ENCODE measurements at regions not wholly inside any gene's neighbourhood (a gene's known extent, or its start where the extent isn't known, plus 50 kb on each side); places are given as distances from the start of the nearest gene placed in this dataset.
"Not testable (repeated sequence)": the region's sequence is repeated elsewhere in the genome, so short reads cannot be mapped to it uniquely, and the experiment has no call there.

- no peak for DNase-seq (ENCODE audit: low read depth)
- Histone ChIP-seq H3K36me3 (ENCODE audit: control insufficient read depth, insufficient read depth, low read length) (no peaks in the 10 kb centered on the region), H3K27me3 (ENCODE audit: control insufficient read depth, insufficient read depth, low read length) (no peaks in the 10 kb centered on the region), H3K4me3 (ENCODE audit: low read depth, low read length) (no peak overlapping the region)
- TF ChIP-seq CTCF (IDR thresholded peaks at IDR 0.05; ENCODE audit: insufficient read depth, low read length, poor library complexity, severe bottlenecking) = no peak
Measured at GRCh38 chr3:137694836-137695235, 69.3 kb upstream of the SOX14 start.

- DNase-seq (ENCODE audit: low read depth) = no peak
- H3K4me3 ChIP-seq (ENCODE audit: low read depth, low read length) = no peak overlapping the region
- no peaks in the 10 kb centered on the region for H3K27me3 ChIP-seq (ENCODE audit: control insufficient read depth, insufficient read depth, low read length)
- no peaks in the 10 kb centered on the region for H3K36me3 ChIP-seq (ENCODE audit: control insufficient read depth, insufficient read depth, low read length)
- no peak for TF ChIP-seq CTCF (IDR thresholded peaks at IDR 0.05; ENCODE audit: insufficient read depth, low read length, poor library complexity, severe bottlenecking)
Measured at GRCh38 chr3:137695351-137695750, 68.8 kb upstream of the SOX14 start.

GRCh38 chr3:137709011-137709601, 55.0 kb upstream of the SOX14 start:
- DNase-seq (ENCODE audit: low read depth) = no peak
- Histone ChIP-seq H3K36me3 (ENCODE audit: control insufficient read depth, insufficient read depth, low read length) (no peaks in the 10 kb centered on the region), H3K27me3 (ENCODE audit: control insufficient read depth, insufficient read depth, low read length) (no peaks in the 10 kb centered on the region), H3K4me3 (ENCODE audit: low read depth, low read length) (no peak overlapping the region)
- peak; percentile 33 for TF ChIP-seq CTCF (IDR thresholded peaks at IDR 0.05; ENCODE audit: insufficient read depth, low read length, poor library complexity, severe bottlenecking)

- not testable (repeated sequence) for H3K27me3 ChIP-seq (ENCODE audit: control insufficient read depth, insufficient read depth, low read length); H3K36me3 ChIP-seq (ENCODE audit: control insufficient read depth, insufficient read depth, low read length); DNase-seq (ENCODE audit: low read depth); H3K4me3 ChIP-seq (ENCODE audit: low read depth, low read length)
Measured at GRCh38 chr3:137713965-137714364, 50.1 kb upstream of the SOX14 start.
